Lower lobe of right lung (tissue), 2 donors: ENCODE measurements at regions not wholly inside any gene's neighbourhood (a gene's known extent, or its start where the extent isn't known, plus 50 kb on each side); places are given as distances from the start of the nearest gene placed in this dataset.

ENCODE experiments used
- ATAC-seq, 2 donors: fragments of 200-7000 bp; cut with Tn5 transposase; one replicate each; pipeline ENCODE4 v1.9.1; 2020 to 2022; ENCODE audit warnings: mild to moderate bottlenecking in 2 of 2, moderate library complexity in 2 of 2
- DNase-seq: peaks from one replicate; pipeline ENCODE4 v3.0.0-alpha.2; 2020
- H3K27ac ChIP-seq: fragments of 200-600 bp; one replicate; pipeline ENCODE4 v1.8.0; 2022
- H3K27me3 ChIP-seq: fragments of 200-600 bp; one replicate; pipeline ENCODE4 v1.8.0; 2022; ENCODE audit warnings: low read depth
- H3K36me3 ChIP-seq: fragments of 200-600 bp; one replicate; pipeline ENCODE4 v1.8.0; 2022; ENCODE audit warnings: mild to moderate bottlenecking
- H3K4me1 ChIP-seq: fragments of 200-600 bp; one replicate; pipeline ENCODE4 v1.8.0; 2022
- H3K4me3 ChIP-seq: fragments of 200-600 bp; one replicate; pipeline ENCODE4 v1.8.0; 2022; ENCODE audit warnings: mild to moderate bottlenecking
- H3K9me3 ChIP-seq: fragments of 200-600 bp; one replicate; pipeline ENCODE4 v1.8.0; 2022
- intact Hi-C: fragments of 100-400 bp; cut with DNase I; formaldehyde crosslinking; loops from one replicate; pipeline ENCODE4 v1.11.0; 2022
- TF ChIP-seq, protein P1 (sequence below): fragments of 200-600 bp; IDR thresholded peaks from one replicate; pipeline ENCODE4 v1.8.0; 2022; ENCODE audit warnings: antibody characterized with exemption, mild to moderate bottlenecking
- donor health status: DM: no; HTN: yes; CAD: no; lungs with severe emphysema.

DNA sequence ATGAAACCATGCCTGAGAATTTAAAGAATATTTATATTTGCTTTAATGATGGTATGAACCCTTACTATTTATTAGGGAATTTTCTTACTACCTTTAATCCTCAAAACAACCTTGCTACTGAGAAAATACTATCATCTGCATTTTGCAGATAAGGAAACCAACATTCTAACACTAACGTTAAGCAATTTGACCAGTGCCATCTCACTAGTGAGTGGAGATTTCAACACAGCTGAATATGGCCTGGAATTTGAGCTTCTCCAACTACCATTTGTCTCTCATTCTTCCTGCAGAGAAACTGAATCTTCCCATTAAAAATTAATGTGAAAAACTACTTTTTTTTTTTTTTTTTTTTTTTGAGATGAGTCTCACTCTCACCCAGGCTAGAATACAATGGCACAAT is 380.9 kb upstream of the SMIM31 start:
- TF ChIP-seq, protein P1, sequence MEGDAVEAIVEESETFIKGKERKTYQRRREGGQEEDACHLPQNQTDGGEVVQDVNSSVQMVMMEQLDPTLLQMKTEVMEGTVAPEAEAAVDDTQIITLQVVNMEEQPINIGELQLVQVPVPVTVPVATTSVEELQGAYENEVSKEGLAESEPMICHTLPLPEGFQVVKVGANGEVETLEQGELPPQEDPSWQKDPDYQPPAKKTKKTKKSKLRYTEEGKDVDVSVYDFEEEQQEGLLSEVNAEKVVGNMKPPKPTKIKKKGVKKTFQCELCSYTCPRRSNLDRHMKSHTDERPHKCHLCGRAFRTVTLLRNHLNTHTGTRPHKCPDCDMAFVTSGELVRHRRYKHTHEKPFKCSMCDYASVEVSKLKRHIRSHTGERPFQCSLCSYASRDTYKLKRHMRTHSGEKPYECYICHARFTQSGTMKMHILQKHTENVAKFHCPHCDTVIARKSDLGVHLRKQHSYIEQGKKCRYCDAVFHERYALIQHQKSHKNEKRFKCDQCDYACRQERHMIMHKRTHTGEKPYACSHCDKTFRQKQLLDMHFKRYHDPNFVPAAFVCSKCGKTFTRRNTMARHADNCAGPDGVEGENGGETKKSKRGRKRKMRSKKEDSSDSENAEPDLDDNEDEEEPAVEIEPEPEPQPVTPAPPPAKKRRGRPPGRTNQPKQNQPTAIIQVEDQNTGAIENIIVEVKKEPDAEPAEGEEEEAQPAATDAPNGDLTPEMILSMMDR = no peak
- no peak overlapping the region for H3K27ac ChIP-seq
- ATAC-seq (no peak), DNase-seq (no peak)
- H3K9me3 ChIP-seq = no peaks in the 10 kb centered on the region
- H3K27me3 ChIP-seq = no peaks in the 10 kb centered on the region
- no peaks in the 10 kb centered on the region for H3K4me1 ChIP-seq
- no peaks in the 10 kb centered on the region for H3K36me3 ChIP-seq
- intact Hi-C loops = no loop called here
- H3K4me3 ChIP-seq = no peak overlapping the region

DNA sequence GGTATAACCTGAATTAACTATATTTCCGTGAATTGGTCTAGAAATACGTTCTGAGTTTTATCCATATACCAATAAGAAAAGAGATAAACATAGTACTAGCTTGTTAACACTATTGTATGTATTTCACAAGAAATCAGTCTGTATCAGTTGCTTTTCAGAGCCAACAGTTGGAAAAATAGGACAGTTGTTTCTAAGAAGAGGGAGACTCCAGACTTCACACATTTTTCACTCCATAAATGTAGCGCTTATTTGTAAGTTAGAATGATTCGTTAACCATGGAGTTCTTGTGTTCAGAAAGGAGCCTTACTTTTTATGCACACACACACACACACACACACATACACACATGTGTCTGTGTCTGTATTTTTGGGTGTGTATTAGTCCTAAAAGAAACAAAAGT is 376.7 kb upstream of the SMIM31 start:
- H3K4me3 ChIP-seq = no peak overlapping the region
- intact Hi-C loops = no loop called here
- H3K4me1 ChIP-seq = no peaks in the 10 kb centered on the region
- DNase-seq (no peak), ATAC-seq (no peak)
- TF ChIP-seq, protein P1 = no peak
- no peaks in the 10 kb centered on the region for H3K36me3 ChIP-seq
- no peak overlapping the region for H3K27ac ChIP-seq
- no peaks in the 10 kb centered on the region for H3K9me3 ChIP-seq
- H3K27me3 ChIP-seq = no peaks in the 10 kb centered on the region

DNA sequence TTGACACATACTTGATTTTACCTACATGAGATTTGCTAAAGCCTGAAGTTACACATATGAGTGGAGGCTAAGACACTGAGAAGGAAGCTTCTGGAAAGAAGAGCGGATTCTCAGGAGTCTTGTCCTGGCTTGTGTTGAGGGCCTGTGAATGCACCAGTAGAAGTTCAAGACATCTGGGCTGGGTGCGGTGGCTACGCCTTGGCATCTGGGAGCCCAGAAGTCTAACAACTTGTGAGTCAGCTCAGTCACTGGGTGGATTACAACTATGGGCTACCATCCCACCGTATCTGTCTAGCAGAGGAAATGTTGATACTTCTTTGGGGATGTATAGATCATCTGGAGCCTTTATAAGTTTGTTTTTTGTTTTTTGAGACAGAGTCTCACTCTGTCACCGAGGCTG is 375.6 kb upstream of the SMIM31 start:
- ATAC-seq = no peak
- Histone ChIP-seq H3K9me3 (no peaks in the 10 kb centered on the region), H3K27me3 (peaks cover 5% of the 10 kb centered on the region), H3K36me3 (no peaks in the 10 kb centered on the region), H3K4me1 (no peaks in the 10 kb centered on the region), H3K27ac (no peak overlapping the region), H3K4me3 (no peak overlapping the region)
- intact Hi-C loops = no loop called here
- no peak for DNase-seq
- TF ChIP-seq, protein P1 = no peak

DNA sequence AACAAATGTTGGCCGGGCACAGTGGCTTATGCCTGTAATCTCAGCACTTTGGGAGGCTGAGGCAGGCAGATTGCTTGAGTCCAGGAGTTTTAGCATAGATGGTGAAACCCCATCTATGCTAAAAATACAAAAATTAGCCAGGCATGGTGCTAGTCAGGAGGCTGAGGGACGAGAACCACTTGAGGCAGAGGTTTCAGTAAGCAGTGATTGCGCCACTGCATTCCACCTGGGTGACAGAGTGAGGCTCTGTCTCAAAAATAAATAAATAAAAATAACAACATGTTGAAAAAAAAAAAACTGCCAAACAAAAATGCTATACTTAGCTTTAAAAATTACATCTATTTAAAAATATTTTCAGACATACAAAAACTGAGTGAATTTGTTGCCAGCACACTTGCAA is 374.2 kb upstream of the SMIM31 start:
- Histone ChIP-seq H3K27ac (no peak overlapping the region), H3K9me3 (no peaks in the 10 kb centered on the region), H3K4me3 (no peak overlapping the region), H3K36me3 (no peaks in the 10 kb centered on the region), H3K4me1 (no peaks in the 10 kb centered on the region), H3K27me3 (peaks cover 14% of the 10 kb centered on the region)
- DNase-seq (no peak), ATAC-seq (no peak)
- TF ChIP-seq, protein P1 = no peak
- intact Hi-C loops = no loop called here

DNA sequence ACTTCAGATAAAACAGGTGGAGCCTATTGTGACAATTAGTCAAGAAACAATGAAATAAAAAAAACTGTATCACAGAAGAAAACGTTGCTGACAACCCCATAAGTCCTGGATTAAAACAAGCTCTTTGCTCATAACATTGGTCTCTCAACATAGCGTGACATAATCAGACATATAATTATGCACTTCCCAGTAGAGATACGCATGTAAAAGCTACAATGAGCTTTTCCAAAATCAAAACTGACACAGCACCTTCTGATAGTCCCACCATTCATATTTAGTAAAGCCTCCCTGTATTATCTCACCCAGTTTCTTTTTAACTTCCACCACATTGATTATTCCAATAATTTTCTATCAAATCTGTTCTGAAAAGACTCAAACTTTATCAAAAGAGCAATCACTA is 372.1 kb upstream of the SMIM31 start:
- Histone ChIP-seq H3K27ac (no peak overlapping the region), H3K4me1 (no peaks in the 10 kb centered on the region), H3K36me3 (no peaks in the 10 kb centered on the region), H3K27me3 (peaks cover 14% of the 10 kb centered on the region), H3K4me3 (no peak overlapping the region), H3K9me3 (no peaks in the 10 kb centered on the region)
- TF ChIP-seq, protein P1 = no peak
- intact Hi-C loops = no loop called here
- ATAC-seq (no peak), DNase-seq (no peak)

DNA sequence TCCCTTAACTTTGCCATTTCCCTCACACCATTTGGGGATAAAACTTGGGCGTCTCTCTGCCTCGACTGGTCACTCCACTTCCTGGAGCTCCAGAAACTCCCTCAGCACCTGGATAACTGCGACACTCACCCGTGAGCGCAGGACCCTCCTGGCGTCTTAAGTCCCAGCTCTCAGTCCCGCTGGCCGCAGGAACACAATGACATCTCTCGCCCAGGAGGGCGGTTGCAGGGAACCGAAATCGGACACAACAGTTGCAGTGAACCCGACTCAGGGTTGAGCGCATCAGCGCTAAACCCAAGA is 370.9 kb upstream of the SMIM31 start:
- H3K9me3 ChIP-seq = no peaks in the 10 kb centered on the region
- ATAC-seq (peak in 1 of 2 donors; percentile 9), DNase-seq (no peak)
- peak overlapping the region; percentile 15 for H3K4me3 ChIP-seq
- TF ChIP-seq, protein P1 = no peak
- H3K36me3 ChIP-seq = no peaks in the 10 kb centered on the region
- H3K27me3 ChIP-seq = peaks cover 14% of the 10 kb centered on the region
- intact Hi-C loops = no loop called here
- H3K4me1 ChIP-seq = no peaks in the 10 kb centered on the region
- no peak overlapping the region for H3K27ac ChIP-seq
